ENCODE measurements at regions not wholly inside any gene's neighbourhood (a gene's known extent, or its start where the extent isn't known, plus 50 kb on each side); places are given as distances from the start of the nearest gene placed in this dataset.
"Not testable (repeated sequence)": the region's sequence is repeated elsewhere in the genome, so short reads cannot be mapped to it uniquely, and the experiment has no call there.

- H3F3A ChIP-seq (replicated peaks; ENCODE audit: insufficient read depth); CTCF ChIA-PET; POLR2A ChIA-PET; H3K9me3 ChIP-seq; H3K27ac ChIP-seq (ENCODE audit: low read depth in 2 of 2, low read length in 1 of 2); DNase-seq; H2AFZ ChIP-seq (ENCODE audit: low read depth); H4K20me1 ChIP-seq (ENCODE audit: insufficient read depth); H3K4me3 ChIP-seq (ENCODE audit: low read depth in 2 of 2, low read length in 1 of 2); H3K4me1 ChIP-seq (ENCODE audit: control insufficient read depth in 1 of 2, insufficient read depth in 2 of 2, low read depth in 1 of 2, low read length in 1 of 2); H3K79me2 ChIP-seq (ENCODE audit: insufficient read depth); H3K9ac ChIP-seq; H3K9me2 ChIP-seq; H3K36me3 ChIP-seq (replicated peaks in 1 of 2; ENCODE audit: control insufficient read depth in 1 of 2, insufficient read depth in 2 of 2, low read length in 1 of 2); H3K4me2 ChIP-seq; H3K27me3 ChIP-seq (ENCODE audit: insufficient read depth): not testable (repeated sequence)
- 63% methylated on average over 3 of the region's 3 CpGs for WGBS (ENCODE audit: low lambda C conversion rate)
These were observed 183.0 kb downstream of the HACE1 start for GRCh38 chr6:104676679-104677078.

- CTCF ChIA-PET; H3K27ac ChIP-seq (ENCODE audit: low read depth in 2 of 2, low read length in 1 of 2); POLR2A ChIA-PET; H2AFZ ChIP-seq (ENCODE audit: low read depth); H3F3A ChIP-seq (replicated peaks; ENCODE audit: insufficient read depth); H3K27me3 ChIP-seq (ENCODE audit: insufficient read depth); H3K9me2 ChIP-seq; H3K9me3 ChIP-seq; H3K4me2 ChIP-seq; H3K4me1 ChIP-seq (ENCODE audit: control insufficient read depth in 1 of 2, insufficient read depth in 2 of 2, low read depth in 1 of 2, low read length in 1 of 2); H3K79me2 ChIP-seq (ENCODE audit: insufficient read depth); H3K9ac ChIP-seq; H3K36me3 ChIP-seq (replicated peaks in 1 of 2; ENCODE audit: control insufficient read depth in 1 of 2, insufficient read depth in 2 of 2, low read length in 1 of 2); DNase-seq; H4K20me1 ChIP-seq (ENCODE audit: insufficient read depth); H3K4me3 ChIP-seq (ENCODE audit: low read depth in 2 of 2, low read length in 1 of 2): not testable (repeated sequence)
- WGBS (ENCODE audit: low lambda C conversion rate), result 69% methylated on average over 1 of the region's 1 CpG
These were observed 184.6 kb downstream of the HACE1 start for GRCh38 chr6:104675161-104675560.

- H3K27me3 ChIP-seq (ENCODE audit: insufficient read depth); POLR2A ChIA-PET; H3K79me2 ChIP-seq (ENCODE audit: insufficient read depth); DNase-seq; H3K4me1 ChIP-seq (ENCODE audit: control insufficient read depth in 1 of 2, insufficient read depth in 2 of 2, low read depth in 1 of 2, low read length in 1 of 2); H4K20me1 ChIP-seq (ENCODE audit: insufficient read depth); H3K36me3 ChIP-seq (replicated peaks in 1 of 2; ENCODE audit: control insufficient read depth in 1 of 2, insufficient read depth in 2 of 2, low read length in 1 of 2); H3K4me2 ChIP-seq; H3K27ac ChIP-seq (ENCODE audit: low read depth in 2 of 2, low read length in 1 of 2); H3K9me3 ChIP-seq; H3K9ac ChIP-seq; H3F3A ChIP-seq (replicated peaks; ENCODE audit: insufficient read depth); H2AFZ ChIP-seq (ENCODE audit: low read depth); H3K9me2 ChIP-seq; H3K4me3 ChIP-seq (ENCODE audit: low read depth in 2 of 2, low read length in 1 of 2): not testable (repeated sequence)
- 3% methylated on average over 1 of the region's 1 CpG for WGBS (ENCODE audit: low lambda C conversion rate)
- CTCF ChIA-PET, result interaction anchor here (1.1 kb wide), 1 partner anchor 9 kb away, joined by 3 read pairs; no protein-coding TSS in a partner anchor
These were observed 186.6 kb downstream of the HACE1 start for GRCh38 chr6:104673078-104673477.

- H3K4me2 ChIP-seq; H3K9ac ChIP-seq; H3K27ac ChIP-seq (ENCODE audit: low read depth in 2 of 2, low read length in 1 of 2); H3K4me3 ChIP-seq (ENCODE audit: low read depth in 2 of 2, low read length in 1 of 2); H3F3A ChIP-seq (replicated peaks; ENCODE audit: insufficient read depth); H3K36me3 ChIP-seq (replicated peaks in 1 of 2; ENCODE audit: control insufficient read depth in 1 of 2, insufficient read depth in 2 of 2, low read length in 1 of 2); H2AFZ ChIP-seq (ENCODE audit: low read depth); CTCF ChIA-PET; DNase-seq; H3K27me3 ChIP-seq (ENCODE audit: insufficient read depth); H3K9me3 ChIP-seq; H3K4me1 ChIP-seq (ENCODE audit: control insufficient read depth in 1 of 2, insufficient read depth in 2 of 2, low read depth in 1 of 2, low read length in 1 of 2); H3K79me2 ChIP-seq (ENCODE audit: insufficient read depth); H4K20me1 ChIP-seq (ENCODE audit: insufficient read depth); H3K9me2 ChIP-seq; POLR2A ChIA-PET: not testable (repeated sequence)
- no CpG with 5 or more reads among the region's 1 CpG for WGBS (ENCODE audit: low lambda C conversion rate)
These were observed 188.2 kb downstream of the HACE1 start for GRCh38 chr6:104671591-104671891.

GRCh38 chr6:104670834-104671590, 188.7 kb downstream of the HACE1 start:
- H3K79me2 ChIP-seq (ENCODE audit: insufficient read depth); DNase-seq; H3K9ac ChIP-seq; H3K4me1 ChIP-seq (ENCODE audit: control insufficient read depth in 1 of 2, insufficient read depth in 2 of 2, low read depth in 1 of 2, low read length in 1 of 2); H3K9me3 ChIP-seq; H2AFZ ChIP-seq (ENCODE audit: low read depth); H3K4me2 ChIP-seq; H3K4me3 ChIP-seq (ENCODE audit: low read depth in 2 of 2, low read length in 1 of 2); H3K27me3 ChIP-seq (ENCODE audit: insufficient read depth); H3K9me2 ChIP-seq; H4K20me1 ChIP-seq (ENCODE audit: insufficient read depth); POLR2A ChIA-PET; CTCF ChIA-PET; H3K27ac ChIP-seq (ENCODE audit: low read depth in 2 of 2, low read length in 1 of 2); H3K36me3 ChIP-seq (replicated peaks in 1 of 2; ENCODE audit: control insufficient read depth in 1 of 2, insufficient read depth in 2 of 2, low read length in 1 of 2); H3F3A ChIP-seq (replicated peaks; ENCODE audit: insufficient read depth): not testable (repeated sequence)
- 78% methylated on average over 12 of the region's 17 CpGs for WGBS (ENCODE audit: low lambda C conversion rate)
